ENCODE measurements at regions not wholly inside any gene's neighbourhood (a gene's known extent, or its start where the extent isn't known, plus 50 kb on each side); places are given as distances from the start of the nearest gene placed in this dataset.
A peak's percentile ranks its signal among the peaks of the same experiment; 100 is the strongest.

- TF ChIP-seq JUND (IDR thresholded peaks at IDR 0.05; ENCODE audit: low read depth), result no peak
- no peak for DNase-seq (ENCODE audit: low read depth in 1 of 2, low spot score in 1 of 2)
- in situ Hi-C loops (cut with HindIII; ENCODE audit: low pct_unique_long_range_greater_than_20kb, low sequenced_read_pairs), result no loop called here
Observed at GRCh38 chr2:182558564-182558963, 131.7 kb upstream of the PDE1A start.

- no peak for TF ChIP-seq JUND (IDR thresholded peaks at IDR 0.05; ENCODE audit: low read depth)
- no peak for DNase-seq (ENCODE audit: low read depth in 1 of 2, low spot score in 1 of 2)
- in situ Hi-C loops (cut with HindIII; ENCODE audit: low pct_unique_long_range_greater_than_20kb, low sequenced_read_pairs), result no loop called here
Observed at GRCh38 chr2:182559623-182560022, 132.8 kb upstream of the PDE1A start.

- in situ Hi-C loops (cut with HindIII; ENCODE audit: low pct_unique_long_range_greater_than_20kb, low sequenced_read_pairs), result no loop called here
- no peak for DNase-seq (ENCODE audit: low read depth in 1 of 2, low spot score in 1 of 2)
- TF ChIP-seq JUND (IDR thresholded peaks at IDR 0.05; ENCODE audit: low read depth), result no peak
Observed at GRCh38 chr2:182565911-182566567, 139.2 kb upstream of the PDE1A start.

- in situ Hi-C loops (cut with HindIII; ENCODE audit: low pct_unique_long_range_greater_than_20kb, low sequenced_read_pairs), result no loop called here
- no peak for DNase-seq (ENCODE audit: low read depth in 1 of 2, low spot score in 1 of 2)
- TF ChIP-seq JUND (IDR thresholded peaks at IDR 0.05; ENCODE audit: low read depth), result no peak
Observed at GRCh38 chr2:182573553-182573952, 142.5 kb upstream of the DNAJC10 start.

- no peak for TF ChIP-seq JUND (IDR thresholded peaks at IDR 0.05; ENCODE audit: low read depth)
- in situ Hi-C loops (cut with HindIII; ENCODE audit: low pct_unique_long_range_greater_than_20kb, low sequenced_read_pairs), result no loop called here
- no peak for DNase-seq (ENCODE audit: low read depth in 1 of 2, low spot score in 1 of 2)
Observed at GRCh38 chr2:182577816-182578215, 138.2 kb upstream of the DNAJC10 start.

- TF ChIP-seq JUND (IDR thresholded peaks at IDR 0.05; ENCODE audit: low read depth), result no peak
- DNase-seq (ENCODE audit: low read depth in 1 of 2, low spot score in 1 of 2), result no peak
- in situ Hi-C loops (cut with HindIII; ENCODE audit: low pct_unique_long_range_greater_than_20kb, low sequenced_read_pairs), result no loop called here
Observed at GRCh38 chr2:182581196-182581935, 134.7 kb upstream of the DNAJC10 start.

- in situ Hi-C loops (cut with HindIII; ENCODE audit: low pct_unique_long_range_greater_than_20kb, low sequenced_read_pairs), result no loop called here
- TF ChIP-seq JUND (IDR thresholded peaks at IDR 0.05; ENCODE audit: low read depth), result no peak
- DNase-seq (ENCODE audit: low read depth in 1 of 2, low spot score in 1 of 2), result no peak
Observed at GRCh38 chr2:182584462-182584861, 131.6 kb upstream of the DNAJC10 start.

GRCh38 chr2:182585001-182585400, 131.1 kb upstream of the DNAJC10 start:
- TF ChIP-seq JUND (IDR thresholded peaks at IDR 0.05; ENCODE audit: low read depth), result no peak
- DNase-seq (ENCODE audit: low read depth in 1 of 2, low spot score in 1 of 2), result no peak
- in situ Hi-C loops (cut with HindIII; ENCODE audit: low pct_unique_long_range_greater_than_20kb, low sequenced_read_pairs), result no loop called here

GRCh38 chr2:182585430-182585829, 130.6 kb upstream of the DNAJC10 start:
- DNase-seq (ENCODE audit: low read depth in 1 of 2, low spot score in 1 of 2), result no peak
- TF ChIP-seq JUND (IDR thresholded peaks at IDR 0.05; ENCODE audit: low read depth), result no peak
- in situ Hi-C loops (cut with HindIII; ENCODE audit: low pct_unique_long_range_greater_than_20kb, low sequenced_read_pairs), result no loop called here

GRCh38 chr2:182586426-182586825, 129.6 kb upstream of the DNAJC10 start:
- no peak for TF ChIP-seq JUND (IDR thresholded peaks at IDR 0.05; ENCODE audit: low read depth)
- in situ Hi-C loops (cut with HindIII; ENCODE audit: low pct_unique_long_range_greater_than_20kb, low sequenced_read_pairs), result no loop called here
- peak in 1 of 2 experiments; percentile 22 for DNase-seq (ENCODE audit: low read depth in 1 of 2, low spot score in 1 of 2)

GRCh38 chr2:182587831-182588230, 128.2 kb upstream of the DNAJC10 start:
- no peak for DNase-seq (ENCODE audit: low read depth in 1 of 2, low spot score in 1 of 2)
- in situ Hi-C loops (cut with HindIII; ENCODE audit: low pct_unique_long_range_greater_than_20kb, low sequenced_read_pairs), result no loop called here
- TF ChIP-seq JUND (IDR thresholded peaks at IDR 0.05; ENCODE audit: low read depth), result no peak

GRCh38 chr2:182589121-182589520, 126.9 kb upstream of the DNAJC10 start:
- no peak for TF ChIP-seq JUND (IDR thresholded peaks at IDR 0.05; ENCODE audit: low read depth)
- in situ Hi-C loops (cut with HindIII; ENCODE audit: low pct_unique_long_range_greater_than_20kb, low sequenced_read_pairs), result no loop called here
- DNase-seq (ENCODE audit: low read depth in 1 of 2, low spot score in 1 of 2), result no peak

GRCh38 chr2:182591774-182592173, 124.3 kb upstream of the DNAJC10 start:
- no peak for TF ChIP-seq JUND (IDR thresholded peaks at IDR 0.05; ENCODE audit: low read depth)
- no peak for DNase-seq (ENCODE audit: low read depth in 1 of 2, low spot score in 1 of 2)
- in situ Hi-C loops (cut with HindIII; ENCODE audit: low pct_unique_long_range_greater_than_20kb, low sequenced_read_pairs), result no loop called here
